HuH-7 (cell line): ENCODE measurements at regions not wholly inside any gene's neighbourhood (a gene's known extent, or its start where the extent isn't known, plus 50 kb on each side); places are given as distances from the start of the nearest gene placed in this dataset.

ENCODE experiments used
- DNase-seq: peaks from one replicate; pipeline ENCODE4 v3.0.0; 2011; ENCODE audit warnings: low spot score

- DNase-seq: no peak
Observed at GRCh38 chr14:58947814-58948445, 240.5 kb upstream of the DAAM1 start.

GRCh38 chr14:58950555-58950954 is 237.9 kb upstream of the DAAM1 start:
- no peak for DNase-seq

- DNase-seq: no peak
Observed at GRCh38 chr14:58951143-58951542, 237.3 kb upstream of the DAAM1 start.

GRCh38 chr14:58954052-58954451 is 234.4 kb upstream of the DAAM1 start:
- DNase-seq: no peak

- no peak for DNase-seq
Observed at GRCh38 chr14:58954901-58955861, 233.3 kb upstream of the DAAM1 start.

- DNase-seq: no peak
Observed at GRCh38 chr14:58961045-58961731, 227.3 kb upstream of the DAAM1 start.

- DNase-seq: no peak
Observed at GRCh38 chr14:58963873-58964597, 224.4 kb upstream of the DAAM1 start.

- DNase-seq: no peak
Observed at GRCh38 chr14:58964598-58964928, 223.9 kb upstream of the DAAM1 start.

- DNase-seq: no peak
Observed at GRCh38 chr14:58965601-58966000, 222.9 kb upstream of the DAAM1 start.

GRCh38 chr14:58966997-58967396 is 221.5 kb upstream of the DAAM1 start:
- DNase-seq: no peak

- no peak for DNase-seq
Observed at GRCh38 chr14:58969951-58970751, 218.3 kb upstream of the DAAM1 start.

- no peak for DNase-seq
Observed at GRCh38 chr14:58972233-58973017, 216.0 kb upstream of the DAAM1 start.

GRCh38 chr14:58977366-58977765 is 211.1 kb upstream of the DAAM1 start:
- DNase-seq: no peak

GRCh38 chr14:58978343-58978742 is 210.1 kb upstream of the DAAM1 start:
- no peak for DNase-seq

GRCh38 chr14:58979325-58979724 is 209.1 kb upstream of the DAAM1 start:
- DNase-seq: no peak

- DNase-seq: no peak
Observed at GRCh38 chr14:58981840-58982239, 206.6 kb upstream of the DAAM1 start.

GRCh38 chr14:58985786-58986185 is 202.7 kb upstream of the DAAM1 start:
- no peak for DNase-seq

GRCh38 chr14:58987591-58987990 is 200.9 kb upstream of the DAAM1 start:
- DNase-seq: no peak

GRCh38 chr14:58992935-58993334 is 195.5 kb upstream of the DAAM1 start:
- DNase-seq: no peak

- DNase-seq: no peak
Observed at GRCh38 chr14:58994130-58994529, 194.3 kb upstream of the DAAM1 start.

GRCh38 chr14:59004012-59004411 is 184.5 kb upstream of the DAAM1 start:
- DNase-seq: no peak
